VCaP (cell line): ENCODE measurements at regions not wholly inside any gene's neighbourhood (a gene's known extent, or its start where the extent isn't known, plus 50 kb on each side); places are given as distances from the start of the nearest gene placed in this dataset.

ENCODE experiments used
- H3K27ac ChIP-seq: fragments of 450-650 bp; 2 replicates; pipeline ENCODE4 v1.5.1; 2017
- TF ChIP-seq, protein P1 (sequence below): fragments of 450-650 bp; conservative IDR thresholded peaks from 2 replicates; pipeline ENCODE4 v1.5.1; 2017; ENCODE audit warnings: mild to moderate bottlenecking, moderate library complexity

- TF ChIP-seq, protein P1, sequence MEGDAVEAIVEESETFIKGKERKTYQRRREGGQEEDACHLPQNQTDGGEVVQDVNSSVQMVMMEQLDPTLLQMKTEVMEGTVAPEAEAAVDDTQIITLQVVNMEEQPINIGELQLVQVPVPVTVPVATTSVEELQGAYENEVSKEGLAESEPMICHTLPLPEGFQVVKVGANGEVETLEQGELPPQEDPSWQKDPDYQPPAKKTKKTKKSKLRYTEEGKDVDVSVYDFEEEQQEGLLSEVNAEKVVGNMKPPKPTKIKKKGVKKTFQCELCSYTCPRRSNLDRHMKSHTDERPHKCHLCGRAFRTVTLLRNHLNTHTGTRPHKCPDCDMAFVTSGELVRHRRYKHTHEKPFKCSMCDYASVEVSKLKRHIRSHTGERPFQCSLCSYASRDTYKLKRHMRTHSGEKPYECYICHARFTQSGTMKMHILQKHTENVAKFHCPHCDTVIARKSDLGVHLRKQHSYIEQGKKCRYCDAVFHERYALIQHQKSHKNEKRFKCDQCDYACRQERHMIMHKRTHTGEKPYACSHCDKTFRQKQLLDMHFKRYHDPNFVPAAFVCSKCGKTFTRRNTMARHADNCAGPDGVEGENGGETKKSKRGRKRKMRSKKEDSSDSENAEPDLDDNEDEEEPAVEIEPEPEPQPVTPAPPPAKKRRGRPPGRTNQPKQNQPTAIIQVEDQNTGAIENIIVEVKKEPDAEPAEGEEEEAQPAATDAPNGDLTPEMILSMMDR: no peak
- no peak overlapping the region for H3K27ac ChIP-seq
Observed at GRCh38 chr5:89996335-89996734, 413.2 kb downstream of the CETN3 start.

- no peak overlapping the region for H3K27ac ChIP-seq
- TF ChIP-seq, protein P1: no peak
Observed at GRCh38 chr5:89994266-89994665, 415.3 kb downstream of the CETN3 start.

- TF ChIP-seq, protein P1: no peak
- H3K27ac ChIP-seq: no peak overlapping the region
Observed at GRCh38 chr5:89992201-89992600, 417.4 kb downstream of the CETN3 start.

GRCh38 chr5:89991592-89991991 is 418.0 kb downstream of the CETN3 start:
- H3K27ac ChIP-seq: no peak overlapping the region
- TF ChIP-seq, protein P1: no peak

DNA sequence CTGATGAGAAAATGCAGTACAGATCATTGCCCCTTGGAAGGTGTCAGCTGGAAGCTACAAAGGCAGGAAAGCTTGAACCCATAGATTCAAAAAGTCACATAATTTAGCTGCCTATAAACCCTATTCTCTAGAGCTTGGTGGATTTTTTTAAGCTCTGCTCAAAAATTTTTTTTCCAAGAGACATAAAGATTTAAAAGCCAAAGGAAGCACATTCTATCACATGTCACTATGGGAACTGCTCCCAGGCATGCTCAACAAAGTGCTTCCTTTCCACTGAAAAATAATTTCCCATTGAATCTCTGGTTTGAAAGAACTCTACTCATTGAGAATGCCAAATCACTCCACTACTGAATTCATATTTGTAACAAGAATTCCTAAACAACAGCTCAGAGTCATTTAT is 419.8 kb downstream of the CETN3 start:
- TF ChIP-seq, protein P1: no peak
- H3K27ac ChIP-seq: no peak overlapping the region

GRCh38 chr5:89988998-89989655 is 420.4 kb downstream of the CETN3 start:
- H3K27ac ChIP-seq: no peak overlapping the region

GRCh38 chr5:89988129-89988810 is 421.3 kb downstream of the CETN3 start:
- TF ChIP-seq, protein P1: no peak
- no peak overlapping the region for H3K27ac ChIP-seq

More at GRCh38 chr5:89988998-89989655, 420.4 kb downstream of the CETN3 start:
- TF ChIP-seq, protein P1: no peak
